ENCODE measurements at regions not wholly inside any gene's neighbourhood (a gene's known extent, or its start where the extent isn't known, plus 50 kb on each side); places are given as distances from the start of the nearest gene placed in this dataset.

GRCh38 chr6:45714741-45715507 is 300.7 kb downstream of the CLIC5 start:
- peak; percentile 10 to 34 (median 15) for DNase-seq
- Histone ChIP-seq H3K36me3 (ENCODE audit: control insufficient read depth, insufficient read depth, low read length) (no peaks in the 10 kb centered on the region), H3K4me3 (ENCODE audit: insufficient read depth, low read depth, low read length, poor library complexity, severe bottlenecking) (no peak overlapping the region), H3K27me3 (replicated peaks; ENCODE audit: control insufficient read depth, insufficient read depth, low read length, poor library complexity, severe bottlenecking) (no peaks in the 10 kb centered on the region), H3K4me1 (ENCODE audit: control insufficient read depth, insufficient read depth, low read length, poor library complexity, severe bottlenecking) (no peaks in the 10 kb centered on the region), H3K27ac (ENCODE audit: insufficient read depth, low read length, poor library complexity, severe bottlenecking) (no peak overlapping the region), H3K9me3 (ENCODE audit: control insufficient read depth, low read length) (no peaks in the 10 kb centered on the region)

- no peaks in the 10 kb centered on the region for H3K36me3 ChIP-seq (ENCODE audit: control insufficient read depth, insufficient read depth, low read length)
- H3K4me1 ChIP-seq (ENCODE audit: control insufficient read depth, insufficient read depth, low read length, poor library complexity, severe bottlenecking), result no peaks in the 10 kb centered on the region
- H3K27ac ChIP-seq (ENCODE audit: insufficient read depth, low read length, poor library complexity, severe bottlenecking), result no peak overlapping the region
- no peaks in the 10 kb centered on the region for H3K27me3 ChIP-seq (replicated peaks; ENCODE audit: control insufficient read depth, insufficient read depth, low read length, poor library complexity, severe bottlenecking)
- no peak for DNase-seq
- H3K9me3 ChIP-seq (ENCODE audit: control insufficient read depth, low read length), result no peaks in the 10 kb centered on the region
- no peak overlapping the region for H3K4me3 ChIP-seq (ENCODE audit: insufficient read depth, low read depth, low read length, poor library complexity, severe bottlenecking)
These were observed 301.5 kb downstream of the CLIC5 start for GRCh38 chr6:45714006-45714730.
